Occipital lobe (tissue), 1 donor: ENCODE measurements at regions not wholly inside any gene's neighbourhood (a gene's known extent, or its start where the extent isn't known, plus 50 kb on each side); places are given as distances from the start of the nearest gene placed in this dataset.
"Not testable (repeated sequence)": the region's sequence is repeated elsewhere in the genome, so short reads cannot be mapped to it uniquely, and the experiment has no call there.

Experiments
- DNase-seq: peaks from one replicate; lab custom pipeline; 2025; lab: John Stamatoyannopoulos, UW

DNA sequence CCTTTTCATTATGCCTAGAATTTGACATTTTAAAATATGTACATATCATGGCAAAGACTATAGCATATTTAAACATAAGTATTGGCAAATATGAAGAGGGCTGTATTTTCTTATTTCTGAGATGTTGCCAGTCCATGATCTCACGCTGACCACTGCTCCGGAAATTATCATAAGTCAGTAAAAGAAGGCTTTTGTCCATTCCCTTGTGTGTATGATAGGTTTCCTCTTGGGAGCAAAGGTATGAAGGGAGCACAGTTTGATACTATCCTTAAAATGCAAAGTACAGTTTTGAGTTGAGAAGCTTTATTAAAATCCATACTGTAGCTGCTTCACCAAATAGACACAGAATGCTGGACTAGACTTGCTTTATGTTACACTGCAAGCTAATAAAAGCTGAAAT, 52.6 kb upstream of the AGA start:
- DNase-seq, result no peak

DNA sequence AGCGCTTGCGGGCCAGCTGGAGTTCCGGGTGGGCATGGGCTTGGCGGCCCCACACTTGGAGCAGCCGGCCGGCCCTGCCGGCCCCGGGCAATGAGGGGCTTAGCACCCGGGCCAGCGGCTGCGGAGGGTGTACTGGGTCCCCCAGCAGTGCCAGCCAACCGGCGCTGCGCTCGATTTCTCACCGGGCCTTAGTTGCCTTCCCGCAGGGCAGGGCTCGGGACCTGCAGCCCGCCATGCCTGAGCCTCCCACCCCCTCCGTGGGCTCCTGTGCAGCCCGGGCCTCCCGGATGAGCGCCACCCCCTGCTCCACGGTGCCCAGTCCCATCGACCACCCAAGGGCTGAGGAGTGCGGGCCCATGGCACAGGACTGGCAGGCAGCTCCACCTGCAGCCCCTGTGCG, 53.4 kb upstream of the AGA start:
- not testable (repeated sequence) for DNase-seq

DNA sequence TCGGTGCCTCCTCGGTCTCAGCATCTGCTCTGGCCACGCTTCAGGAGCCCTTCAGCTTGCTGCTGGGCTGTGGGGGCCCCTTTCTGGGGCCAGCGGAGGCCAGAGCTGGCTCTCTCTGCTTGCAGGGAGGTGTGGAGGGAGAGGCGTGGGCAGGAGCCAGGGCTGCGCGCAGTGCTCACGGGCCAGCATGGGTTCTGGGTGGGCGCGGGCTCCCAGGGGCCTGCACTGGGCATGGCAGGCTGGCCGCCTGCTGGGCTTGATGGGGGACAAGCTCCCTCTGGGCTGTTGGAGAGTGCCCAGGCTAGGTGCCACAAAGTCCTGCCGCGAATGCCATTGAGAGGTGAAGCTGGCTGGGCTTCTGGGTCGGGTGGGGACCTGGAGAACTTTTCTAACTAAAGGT, 57.3 kb upstream of the AGA start:
- no peak for DNase-seq

DNA sequence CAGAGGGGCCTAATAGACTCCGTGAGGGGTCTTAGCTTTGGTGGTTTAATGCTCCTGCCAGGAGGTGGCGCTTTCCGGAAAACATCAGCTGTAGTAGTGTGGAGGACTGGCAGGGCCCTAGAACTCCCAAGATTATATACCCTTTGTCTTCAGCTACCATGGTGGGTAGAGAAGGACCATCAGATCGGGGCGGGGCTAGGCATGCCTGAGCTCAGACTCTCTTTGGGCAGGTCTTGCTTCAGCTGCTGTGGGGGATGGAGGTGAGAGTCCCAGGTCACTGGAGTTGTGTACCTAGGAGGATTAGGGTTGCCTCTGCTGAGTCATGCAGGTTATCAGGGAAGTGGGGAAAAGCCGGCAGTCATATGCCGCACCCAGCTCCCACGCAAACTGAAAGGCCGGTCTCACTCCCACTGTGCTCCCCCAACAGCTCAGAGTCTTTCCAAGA, 63.0 kb upstream of the AGA start:
- DNase-seq, result no peak

DNA sequence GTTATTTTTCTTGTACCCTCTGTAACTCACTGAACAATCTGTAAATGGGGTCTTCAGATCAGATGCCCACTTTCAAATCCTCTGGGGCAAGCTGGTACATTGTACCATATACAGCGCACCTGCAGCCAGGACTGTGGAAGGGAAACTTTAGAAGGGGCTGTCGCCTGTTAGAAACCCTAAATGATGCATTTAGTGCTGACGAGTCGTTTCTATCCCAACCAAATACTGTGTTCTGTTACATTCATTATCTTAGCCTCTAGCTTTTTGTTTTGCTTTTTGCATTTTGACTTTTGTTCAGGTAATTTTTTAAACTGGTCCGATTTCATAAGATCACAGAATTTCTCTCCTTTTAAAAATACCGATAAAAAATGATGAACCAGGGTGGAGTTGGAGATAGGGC, 66.4 kb upstream of the AGA start:
- no peak for DNase-seq

DNA sequence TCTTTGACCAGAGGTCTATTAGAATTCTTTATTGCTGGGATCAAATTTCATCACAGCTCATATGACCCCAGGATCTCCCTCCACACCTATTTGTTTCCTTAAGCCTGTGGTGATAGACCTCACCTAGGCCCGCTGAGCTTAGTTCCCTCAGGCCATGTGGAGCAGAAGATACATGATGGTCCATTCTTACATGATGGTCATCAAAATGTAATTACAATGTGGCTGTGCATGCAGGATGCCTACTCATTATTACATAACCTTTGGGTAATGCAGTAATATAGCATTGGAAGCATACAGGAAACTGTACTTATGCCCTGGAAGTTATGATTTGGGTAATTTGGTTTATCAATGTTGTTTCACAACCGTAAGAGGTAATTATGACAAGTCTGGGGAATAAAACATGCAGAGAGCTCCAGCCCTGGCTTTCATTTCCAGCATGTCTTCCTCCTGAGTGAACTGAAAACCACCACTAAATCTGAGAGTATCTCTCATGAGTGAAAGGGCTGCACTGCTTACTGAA, 67.0 kb upstream of the AGA start:
- DNase-seq, result no peak

DNA sequence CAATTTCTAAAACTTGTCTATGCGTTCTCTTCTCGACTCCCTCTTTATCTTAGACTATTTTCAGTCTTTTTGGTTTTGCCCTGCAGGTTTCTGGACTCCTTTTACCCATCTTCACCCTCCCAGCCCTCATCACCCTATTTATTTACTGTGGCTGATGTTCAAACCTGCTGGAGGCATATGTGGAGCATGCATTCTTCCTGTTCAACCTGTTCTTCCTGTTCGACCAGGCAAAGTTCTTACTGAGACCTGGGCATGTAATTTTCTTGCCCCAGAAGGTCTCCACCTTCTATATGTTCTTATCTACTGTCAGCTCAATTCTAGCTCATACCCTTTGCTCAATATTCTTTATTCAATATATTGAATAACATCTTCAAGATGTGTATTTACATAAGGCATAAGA, 69.4 kb upstream of the AGA start:
- DNase-seq, result no peak

DNA sequence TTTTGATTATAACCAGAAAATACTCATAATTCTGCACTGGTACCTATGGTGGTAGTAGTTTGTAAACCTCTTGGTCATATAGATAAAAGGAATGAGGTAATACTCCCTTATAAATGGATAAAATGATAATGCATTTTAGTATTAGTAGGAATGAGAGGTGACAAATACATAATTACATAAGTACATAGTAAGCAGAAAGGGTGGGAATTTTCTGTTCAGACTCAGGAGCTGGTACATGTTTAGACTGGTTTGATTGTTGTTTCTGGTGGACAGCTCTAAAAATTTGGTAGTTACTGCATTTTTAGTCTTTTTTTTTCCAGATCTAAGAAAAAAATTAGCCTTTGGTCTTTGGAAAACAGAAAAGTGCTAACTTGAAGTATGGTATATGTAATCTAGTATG, 70.4 kb upstream of the AGA start:
- DNase-seq, result no peak

DNA sequence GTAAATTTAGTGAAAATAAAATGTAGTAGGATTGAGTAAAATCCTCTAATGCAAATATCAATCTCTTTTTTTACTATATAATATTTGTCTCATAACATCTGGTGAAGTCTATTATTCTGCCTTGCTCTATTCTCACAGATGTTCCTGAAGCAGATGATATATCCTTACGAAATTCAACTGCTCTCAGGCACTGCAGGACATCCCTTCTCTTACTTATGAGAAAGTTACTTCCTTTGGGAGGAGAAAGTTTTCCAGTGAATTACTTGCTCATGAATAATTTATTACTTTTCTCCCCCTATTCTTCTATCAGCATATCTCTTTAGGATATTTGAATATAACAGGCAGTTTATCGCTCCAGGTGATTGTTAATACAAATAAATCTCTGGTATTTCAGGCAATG, 75.6 kb upstream of the AGA start:
- DNase-seq, result no peak

DNA sequence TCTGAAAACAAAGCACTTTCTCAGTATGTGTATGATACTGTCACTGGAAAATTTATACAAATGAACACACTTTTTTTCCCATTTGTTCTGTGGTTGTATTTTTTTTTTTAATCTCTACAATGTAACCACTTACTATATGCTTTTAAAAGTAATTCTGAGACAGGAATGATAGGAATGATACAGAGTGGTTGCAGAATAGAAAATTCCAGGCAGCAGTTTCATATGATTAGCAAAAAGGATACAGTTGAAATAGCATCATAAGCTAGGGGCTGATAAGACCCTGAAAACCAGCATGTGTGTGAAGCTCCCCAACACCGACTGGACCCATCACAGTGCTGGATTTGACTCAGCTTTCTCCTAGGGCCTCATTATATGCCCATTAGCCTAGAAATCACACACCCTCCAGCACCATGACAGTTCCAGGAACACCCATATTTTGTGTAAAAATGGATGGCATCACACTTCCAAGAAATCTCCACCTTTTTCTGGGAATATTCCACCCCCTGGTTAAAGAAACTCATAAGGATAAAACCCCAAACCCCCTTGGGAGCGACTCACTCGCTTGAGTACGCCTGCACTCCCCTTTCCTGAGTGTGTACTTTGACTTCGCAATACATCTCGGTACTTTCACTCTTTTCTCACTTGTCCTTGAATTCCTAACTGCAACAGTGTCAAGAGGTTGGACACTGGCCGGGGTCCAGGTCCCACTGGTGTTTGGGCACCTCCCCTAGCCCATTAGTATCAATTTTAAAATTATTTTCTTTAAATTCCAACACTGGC, 77.4 kb upstream of the AGA start:
- DNase-seq, result no peak

DNA sequence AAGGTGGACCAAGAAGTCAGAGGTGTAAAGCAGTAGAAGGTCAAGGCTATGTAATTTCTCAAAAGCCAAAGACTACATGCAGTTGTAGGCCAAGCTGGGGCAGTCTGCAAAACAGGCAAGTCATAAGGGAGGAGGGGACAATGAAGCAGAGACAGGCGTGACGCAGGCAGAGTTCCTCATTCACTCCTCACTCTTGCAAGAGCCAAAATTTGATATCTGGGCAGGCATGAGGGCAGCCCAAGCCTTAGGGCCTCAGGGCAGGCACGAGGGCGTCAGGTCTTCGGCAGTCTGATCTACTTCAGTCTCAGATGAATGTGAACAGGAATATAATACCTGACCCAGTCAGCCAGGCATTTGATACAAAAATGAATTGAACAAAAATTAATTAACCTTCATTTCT, 86.4 kb upstream of the AGA start:
- DNase-seq, result no peak

DNA sequence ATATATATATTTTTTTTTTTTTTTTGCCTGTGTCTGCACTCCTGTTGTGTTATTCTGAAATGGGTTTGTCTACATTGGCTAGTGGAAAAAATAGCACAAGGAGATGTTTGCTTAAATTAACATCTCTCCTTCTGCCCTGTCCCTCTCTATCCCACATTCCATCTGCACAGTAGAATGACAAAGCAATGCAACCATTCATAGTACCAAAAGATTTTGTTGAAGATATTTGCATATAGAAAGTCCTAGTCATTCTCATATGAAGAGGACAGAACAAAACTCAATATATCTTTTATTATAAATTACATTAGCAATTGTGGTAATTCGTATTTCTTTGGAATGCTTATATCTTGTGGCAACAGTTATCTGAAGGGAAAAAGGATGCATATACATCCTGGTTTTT, 88.3 kb upstream of the AGA start:
- DNase-seq, result no peak

DNA sequence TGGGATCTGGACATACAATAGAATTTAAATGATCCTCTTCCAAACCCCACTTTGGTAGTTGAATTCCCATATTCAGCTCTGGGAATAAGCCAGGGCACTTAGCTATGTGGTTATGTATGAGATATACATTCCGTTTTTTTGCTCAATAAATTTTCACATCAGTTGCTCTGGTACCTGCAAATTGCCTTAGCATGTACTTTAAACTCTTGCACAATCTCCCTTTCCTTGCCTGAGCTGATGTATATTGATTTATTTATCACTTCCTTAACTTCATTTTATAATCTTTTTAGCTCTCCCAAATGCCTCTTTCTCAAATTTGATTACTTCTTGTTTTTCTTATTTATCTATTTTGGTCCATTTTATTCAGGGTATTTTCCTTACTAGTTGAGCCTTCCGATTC, 90.1 kb upstream of the AGA start:
- no peak for DNase-seq

DNA sequence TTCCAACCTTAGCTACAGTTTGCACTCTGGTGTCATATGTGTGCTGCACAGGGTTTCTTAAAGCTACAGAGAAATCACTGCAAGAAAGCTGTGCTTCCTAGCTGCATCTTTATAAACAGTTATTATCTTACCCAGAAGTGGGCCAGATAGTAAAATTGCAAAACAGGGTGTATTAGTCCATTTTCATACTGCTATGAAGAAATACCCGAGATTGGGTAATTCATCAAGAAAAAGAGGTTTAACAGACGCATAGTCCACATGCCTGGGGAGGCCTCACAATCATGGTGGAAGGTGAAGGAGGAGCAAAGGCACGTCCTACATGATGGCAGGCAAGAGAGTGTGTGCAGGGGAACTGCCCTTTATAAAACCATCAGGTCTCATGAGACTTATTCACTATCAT, 92.6 kb upstream of the AGA start:
- not testable (repeated sequence) for DNase-seq

DNA sequence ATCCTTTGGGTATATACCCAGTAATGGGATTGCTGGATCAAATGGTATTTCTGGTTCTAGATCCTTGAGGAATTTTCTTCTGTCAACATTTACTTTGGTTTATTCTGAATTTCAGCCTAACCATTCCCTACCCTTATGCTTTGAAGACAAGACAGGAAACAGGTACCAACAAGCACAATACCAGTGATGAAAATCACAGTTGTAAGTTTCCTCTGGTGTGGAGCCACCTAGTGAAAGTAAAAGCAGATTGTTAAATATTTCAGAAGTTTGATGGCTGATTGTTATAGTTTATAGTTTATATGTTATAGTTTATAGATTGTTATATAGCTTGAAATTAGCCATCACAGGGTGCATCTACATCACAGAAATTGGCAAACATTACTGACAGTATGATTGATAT, 104.5 kb upstream of the AGA start:
- DNase-seq, result no peak

DNA sequence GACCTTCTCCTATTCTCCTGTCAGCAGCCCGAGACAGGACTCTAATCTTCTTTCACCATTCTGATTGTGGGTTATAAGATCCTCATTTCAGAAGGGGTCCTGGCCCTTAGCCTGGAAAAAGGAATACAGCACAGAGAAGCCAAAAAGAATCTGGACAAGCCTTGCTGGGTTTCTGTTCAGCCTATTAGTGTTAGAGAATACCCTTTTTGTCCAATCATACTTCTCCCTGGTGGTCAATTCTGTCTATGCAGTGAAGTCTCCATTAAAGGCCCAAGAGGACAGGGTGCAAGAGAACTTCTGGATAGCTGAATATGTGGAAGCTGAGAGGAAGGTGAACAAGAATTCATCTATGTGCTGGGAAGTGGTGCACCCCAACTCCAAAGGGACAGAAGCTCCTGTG, 105.7 kb upstream of the AGA start:
- DNase-seq, result no peak

DNA sequence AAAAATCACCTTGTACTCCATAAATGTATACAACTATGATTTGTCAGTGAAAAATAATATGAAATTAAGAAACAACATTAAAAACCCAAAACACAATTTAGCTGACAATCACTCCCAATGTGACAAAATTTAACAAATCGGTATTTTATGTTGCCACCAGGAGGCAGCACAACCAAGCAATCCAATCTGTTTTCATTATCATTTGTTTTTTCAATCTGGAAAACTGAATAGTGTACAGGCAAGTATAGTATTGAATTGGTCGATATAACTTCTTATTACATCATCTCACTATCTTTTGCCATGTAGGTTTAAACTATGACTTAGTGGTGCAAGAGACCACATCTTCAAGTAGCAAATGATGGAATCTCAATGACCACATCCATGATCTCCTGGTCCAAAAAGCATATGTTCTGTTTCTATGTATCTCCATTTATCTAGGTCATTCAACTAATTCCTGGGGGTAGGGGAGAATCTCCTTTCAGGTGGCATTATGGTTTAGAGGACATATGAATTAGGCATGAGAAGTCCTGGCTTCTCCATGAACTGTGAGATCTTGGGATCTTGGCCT, 112.9 kb upstream of the AGA start:
- DNase-seq, result no peak

DNA sequence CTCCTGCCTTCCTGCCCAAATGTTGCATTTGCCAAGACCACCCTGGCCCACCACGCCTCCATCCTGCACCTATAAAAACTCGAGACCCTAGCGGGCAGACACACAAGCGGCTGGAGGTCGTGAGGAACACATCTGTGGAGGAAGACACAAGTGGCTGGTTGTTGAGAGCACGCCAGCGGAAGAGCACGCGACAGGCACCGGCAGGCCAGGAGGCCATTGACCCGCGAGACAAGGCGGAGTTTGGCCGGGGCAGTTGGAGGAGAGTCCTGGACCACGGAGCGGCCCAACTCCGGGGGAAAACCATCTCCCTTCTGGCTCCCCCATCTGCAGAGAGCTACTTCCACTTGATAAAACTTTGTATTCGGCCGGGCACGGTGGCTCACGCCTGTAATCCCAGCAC, 115.2 kb upstream of the AGA start:
- DNase-seq, result no peak

DNA sequence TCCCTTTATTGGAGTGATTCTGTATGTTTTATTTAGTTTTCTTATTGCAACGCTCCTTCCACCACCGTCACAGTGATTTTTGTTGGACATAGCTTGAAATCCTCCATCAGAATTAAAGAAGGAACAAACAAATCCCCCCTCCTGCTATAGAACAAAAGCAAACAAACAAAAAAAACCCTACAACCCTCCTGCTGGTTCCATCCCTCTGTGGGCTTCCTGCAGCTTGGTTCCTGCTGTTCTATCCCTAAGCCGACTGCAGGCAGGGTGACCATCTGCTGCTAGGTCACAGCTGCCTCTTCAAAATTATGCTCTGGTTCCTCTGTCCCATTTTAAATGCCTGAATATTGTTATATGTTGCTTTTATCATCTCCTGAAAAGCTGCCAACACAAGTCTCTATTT, 116.8 kb upstream of the AGA start:
- no peak for DNase-seq

DNA sequence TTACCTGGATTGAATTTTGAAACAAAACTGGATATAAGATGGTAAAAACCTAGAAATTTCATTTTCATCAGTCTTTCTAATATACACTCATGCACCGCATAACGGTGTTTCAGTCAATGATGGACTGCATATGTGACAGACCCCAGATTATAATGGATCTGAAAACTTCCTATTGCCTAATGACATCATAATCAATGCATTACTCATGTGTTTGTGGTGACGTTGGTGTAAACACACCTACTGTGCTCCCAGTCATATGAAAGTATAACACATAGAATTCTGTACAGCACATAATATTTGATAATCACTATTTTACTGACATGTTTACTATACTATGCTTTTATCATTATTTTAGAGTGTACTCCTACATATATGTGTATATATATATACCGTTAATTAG, 119.9 kb upstream of the AGA start:
- DNase-seq, result no peak

DNA sequence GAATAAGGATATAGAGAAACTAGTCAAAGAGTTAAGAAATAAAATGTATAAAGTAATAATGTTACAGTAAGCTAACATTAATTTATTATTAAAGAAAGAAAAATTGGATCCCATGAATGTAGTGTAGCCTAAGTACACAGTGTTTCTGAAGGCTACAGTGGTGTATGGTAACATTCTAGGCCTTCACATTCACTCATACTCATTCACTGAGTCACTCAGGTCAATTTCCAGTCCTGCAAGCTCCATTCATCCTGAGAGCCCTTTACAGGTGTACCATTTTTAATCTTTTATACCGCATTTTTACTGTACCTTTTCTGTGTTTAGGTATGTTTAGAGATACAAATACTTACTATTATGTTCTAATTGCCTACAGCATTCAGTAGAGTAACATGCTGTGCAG, 120.6 kb upstream of the AGA start:
- no peak for DNase-seq

DNA sequence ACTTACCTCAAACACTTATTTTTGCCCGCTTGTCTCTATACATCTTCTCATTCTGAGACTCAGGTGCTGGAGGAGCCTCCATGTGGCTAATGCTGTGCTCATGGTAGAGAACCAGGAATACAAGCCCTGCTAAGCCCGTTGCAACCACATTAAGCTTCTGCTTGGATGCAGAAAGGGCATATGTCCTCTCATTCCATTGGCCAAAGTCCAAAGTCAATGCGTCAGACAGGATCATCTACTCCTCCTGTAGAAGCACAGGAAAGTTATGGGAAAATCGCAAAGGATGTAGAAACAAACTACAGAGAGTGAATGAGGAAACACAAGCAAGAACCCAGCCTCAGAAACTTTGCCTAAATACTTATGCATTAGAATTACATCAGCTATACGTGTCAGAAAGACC, 124.5 kb upstream of the AGA start:
- DNase-seq, result no peak

DNA sequence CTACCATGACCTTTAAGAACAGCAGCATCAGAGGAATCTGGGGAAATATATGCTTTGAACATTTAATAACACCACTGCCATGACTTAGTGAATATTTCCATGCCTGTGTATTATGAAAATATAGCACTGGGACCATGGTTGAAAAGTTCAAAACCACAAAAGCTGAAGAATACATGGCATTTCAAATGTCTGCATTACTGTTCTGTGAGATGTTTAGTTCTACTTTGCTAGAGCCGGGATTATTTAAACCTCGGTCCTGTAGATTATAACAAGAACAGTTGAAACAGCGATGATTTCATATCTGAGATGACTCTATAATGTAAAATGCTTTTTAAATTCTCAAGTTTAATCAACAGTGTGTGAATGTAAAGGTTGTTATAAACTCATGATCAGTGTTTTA, 126.7 kb upstream of the AGA start:
- DNase-seq, result no peak

DNA sequence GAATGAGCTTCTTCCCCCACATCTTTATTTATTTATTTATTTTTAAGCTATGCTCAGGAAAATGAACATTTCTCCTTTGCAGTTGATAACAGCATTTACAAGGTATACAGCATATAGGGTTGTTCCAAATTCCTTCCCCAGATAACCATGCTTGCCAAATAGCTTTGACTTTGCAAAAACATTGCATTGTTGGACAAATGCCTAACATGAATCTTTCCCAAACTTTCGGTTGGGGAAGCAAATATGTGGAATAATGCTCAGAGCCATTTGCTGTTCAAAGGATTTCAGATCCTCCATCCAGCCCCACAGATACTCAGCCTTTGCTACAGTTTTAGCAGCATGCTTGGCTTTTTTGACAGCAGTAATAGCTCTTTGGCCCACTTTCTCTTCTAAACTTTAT, 127.2 kb upstream of the AGA start:
- DNase-seq, result no peak
